Embryonic facial prominence (tissue), 1 donor: ENCODE measurements at regions not wholly inside any gene's neighbourhood (a gene's known extent, or its start where the extent isn't known, plus 50 kb on each side); places are given as distances from the start of the nearest gene placed in this dataset.

Source experiments
- DNase-seq: peaks from one replicate; pipeline ENCODE4 v3.0.0-alpha.2; 2016; ENCODE audit errors: extremely low spot score

- DNase-seq = no peak
These were observed 51.3 kb downstream of the GADD45G start for GRCh38 chr9:89655990-89656657.

GRCh38 chr9:89657295-89657694, 52.5 kb downstream of the GADD45G start:
- no peak for DNase-seq

GRCh38 chr9:89657765-89658164, 53.0 kb downstream of the GADD45G start:
- no peak for DNase-seq

- DNase-seq = no peak
These were observed 53.6 kb downstream of the GADD45G start for GRCh38 chr9:89658401-89658800.

GRCh38 chr9:89658931-89659330, 54.1 kb downstream of the GADD45G start:
- DNase-seq = no peak

- DNase-seq = no peak
These were observed 54.7 kb downstream of the GADD45G start for GRCh38 chr9:89659473-89659872.

GRCh38 chr9:89659891-89660685, 55.3 kb downstream of the GADD45G start:
- DNase-seq = no peak

GRCh38 chr9:89661391-89661949, 56.7 kb downstream of the GADD45G start:
- DNase-seq = no peak

GRCh38 chr9:89661956-89662717, 57.3 kb downstream of the GADD45G start:
- peak; percentile 91 for DNase-seq

GRCh38 chr9:89662718-89663613, 58.2 kb downstream of the GADD45G start:
- no peak for DNase-seq

- no peak for DNase-seq
These were observed 58.8 kb downstream of the GADD45G start for GRCh38 chr9:89663614-89663970.

- no peak for DNase-seq
These were observed 59.2 kb downstream of the GADD45G start for GRCh38 chr9:89664010-89664409.

GRCh38 chr9:89664896-89665329, 60.1 kb downstream of the GADD45G start:
- DNase-seq = no peak

- DNase-seq = no peak
These were observed 61.6 kb downstream of the GADD45G start for GRCh38 chr9:89666364-89666763.

GRCh38 chr9:89666950-89667349, 62.1 kb downstream of the GADD45G start:
- DNase-seq = no peak

GRCh38 chr9:89667726-89668125, 62.9 kb downstream of the GADD45G start:
- no peak for DNase-seq

GRCh38 chr9:89668216-89668865, 63.5 kb downstream of the GADD45G start:
- DNase-seq = no peak

GRCh38 chr9:89668866-89669246, 64.0 kb downstream of the GADD45G start:
- DNase-seq = no peak

- DNase-seq = no peak
These were observed 64.6 kb downstream of the GADD45G start for GRCh38 chr9:89669361-89669842.

- DNase-seq = no peak
These were observed 65.3 kb downstream of the GADD45G start for GRCh38 chr9:89670114-89670513.
